ENCODE measurements at regions not wholly inside any gene's neighbourhood (a gene's known extent, or its start where the extent isn't known, plus 50 kb on each side); places are given as distances from the start of the nearest gene placed in this dataset.

DNA sequence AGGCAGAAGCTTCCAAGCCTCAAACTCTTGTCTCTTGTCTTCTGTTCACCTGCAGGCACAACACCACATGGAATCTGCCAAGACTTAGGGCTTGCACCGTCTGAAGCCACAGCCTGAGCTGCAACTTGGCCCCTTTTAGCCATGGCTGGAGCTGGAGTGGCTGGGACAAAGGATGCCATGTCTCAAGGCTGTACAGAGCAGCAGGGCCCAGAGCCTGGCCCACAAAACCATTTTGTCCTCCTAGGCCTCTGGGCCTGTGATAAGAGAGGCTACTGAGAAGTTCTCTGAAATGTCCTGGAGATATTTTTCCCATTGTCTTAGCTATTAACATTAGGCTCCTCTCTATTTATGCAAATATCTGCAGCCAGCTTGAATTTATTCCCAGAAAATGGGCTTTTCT lies 330.8 kb downstream of the DTWD2 start:
- TF ChIP-seq, protein P1, sequence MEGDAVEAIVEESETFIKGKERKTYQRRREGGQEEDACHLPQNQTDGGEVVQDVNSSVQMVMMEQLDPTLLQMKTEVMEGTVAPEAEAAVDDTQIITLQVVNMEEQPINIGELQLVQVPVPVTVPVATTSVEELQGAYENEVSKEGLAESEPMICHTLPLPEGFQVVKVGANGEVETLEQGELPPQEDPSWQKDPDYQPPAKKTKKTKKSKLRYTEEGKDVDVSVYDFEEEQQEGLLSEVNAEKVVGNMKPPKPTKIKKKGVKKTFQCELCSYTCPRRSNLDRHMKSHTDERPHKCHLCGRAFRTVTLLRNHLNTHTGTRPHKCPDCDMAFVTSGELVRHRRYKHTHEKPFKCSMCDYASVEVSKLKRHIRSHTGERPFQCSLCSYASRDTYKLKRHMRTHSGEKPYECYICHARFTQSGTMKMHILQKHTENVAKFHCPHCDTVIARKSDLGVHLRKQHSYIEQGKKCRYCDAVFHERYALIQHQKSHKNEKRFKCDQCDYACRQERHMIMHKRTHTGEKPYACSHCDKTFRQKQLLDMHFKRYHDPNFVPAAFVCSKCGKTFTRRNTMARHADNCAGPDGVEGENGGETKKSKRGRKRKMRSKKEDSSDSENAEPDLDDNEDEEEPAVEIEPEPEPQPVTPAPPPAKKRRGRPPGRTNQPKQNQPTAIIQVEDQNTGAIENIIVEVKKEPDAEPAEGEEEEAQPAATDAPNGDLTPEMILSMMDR (IDR thresholded peaks at IDR 0.05 in 8 of 11, conservative IDR thresholded peaks at IDR 0.05 in 3 of 11), result no peak
- no peak for TF ChIP-seq POLR2A (IDR thresholded peaks at IDR 0.05)

Data from spleen (tissue), 7 donors.